ENCODE measurements at regions not wholly inside any gene's neighbourhood (a gene's known extent, or its start where the extent isn't known, plus 50 kb on each side); places are given as distances from the start of the nearest gene placed in this dataset.
"Not testable (repeated sequence)": the region's sequence is repeated elsewhere in the genome, so short reads cannot be mapped to it uniquely, and the experiment has no call there.

GRCh38 chr14:45798659-45799058 lies 545.7 kb upstream of the MIS18BP1 start:
- no peaks in the 10 kb centered on the region for H3K4me1 Mint-ChIP-seq (ENCODE audit: low read depth)
- H3K27ac Mint-ChIP-seq = no peak overlapping the region
- H3K27me3 Mint-ChIP-seq (ENCODE audit: low read depth) = no peaks in the 10 kb centered on the region
- H3K4me3 Mint-ChIP-seq (ENCODE audit: low read depth) = no peak overlapping the region
- H3K9me3 Mint-ChIP-seq = peaks cover 24% of the 10 kb centered on the region
- no peak for DNase-seq (ENCODE audit: low spot score)
- intact Hi-C loops (cut with micrococcal nuclease) = no loop called here
- no peaks in the 10 kb centered on the region for H3K36me3 Mint-ChIP-seq (ENCODE audit: low read depth)

- H3K4me3 Mint-ChIP-seq (ENCODE audit: low read depth); H3K4me1 Mint-ChIP-seq (ENCODE audit: low read depth); H3K27ac Mint-ChIP-seq; DNase-seq (ENCODE audit: low spot score); H3K27me3 Mint-ChIP-seq (ENCODE audit: low read depth); intact Hi-C loops (cut with micrococcal nuclease); H3K36me3 Mint-ChIP-seq (ENCODE audit: low read depth): not testable (repeated sequence)
- peaks cover 23% of the 10 kb centered on the region for H3K9me3 Mint-ChIP-seq
These were observed 543.0 kb upstream of the MIS18BP1 start for GRCh38 chr14:45796006-45796405.

DNA sequence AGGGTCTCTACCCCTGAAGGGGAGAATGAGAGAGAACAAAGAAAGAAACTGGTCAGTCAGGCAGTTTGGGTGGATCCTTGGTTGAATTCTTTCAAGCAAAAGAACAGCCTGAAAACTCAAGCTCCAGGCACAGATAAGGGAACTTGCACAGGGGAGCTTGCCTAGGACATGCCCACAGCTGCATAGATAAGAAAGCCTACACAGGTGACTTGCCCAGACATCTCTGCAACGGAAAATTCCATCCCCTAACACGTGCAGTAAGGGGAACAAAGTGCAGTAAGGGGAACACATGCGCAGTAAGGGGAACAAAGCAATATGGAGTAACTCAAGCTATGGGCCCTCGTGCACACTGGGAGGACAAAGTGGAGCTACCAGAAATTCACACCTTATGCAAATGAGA lies 540.1 kb upstream of the MIS18BP1 start:
- no peak for DNase-seq (ENCODE audit: low spot score)
- H3K36me3 Mint-ChIP-seq (ENCODE audit: low read depth) = no peaks in the 10 kb centered on the region
- H3K9me3 Mint-ChIP-seq = peaks cover 27% of the 10 kb centered on the region
- no peaks in the 10 kb centered on the region for H3K27me3 Mint-ChIP-seq (ENCODE audit: low read depth)
- intact Hi-C loops (cut with micrococcal nuclease) = no loop called here
- H3K27ac Mint-ChIP-seq = no peak overlapping the region
- H3K4me3 Mint-ChIP-seq (ENCODE audit: low read depth) = no peak overlapping the region
- no peaks in the 10 kb centered on the region for H3K4me1 Mint-ChIP-seq (ENCODE audit: low read depth)

- Mint-ChIP-seq H3K9me3 (peaks cover 38% of the 10 kb centered on the region), H3K4me3 (ENCODE audit: low read depth) (no peak overlapping the region), H3K27ac (no peak overlapping the region), H3K27me3 (ENCODE audit: low read depth) (no peaks in the 10 kb centered on the region), H3K4me1 (ENCODE audit: low read depth) (no peaks in the 10 kb centered on the region), H3K36me3 (ENCODE audit: low read depth) (no peaks in the 10 kb centered on the region)
- intact Hi-C loops (cut with micrococcal nuclease) = no loop called here
- DNase-seq (ENCODE audit: low spot score) = no peak
These were observed 537.3 kb upstream of the MIS18BP1 start for GRCh38 chr14:45790293-45790692.

DNA sequence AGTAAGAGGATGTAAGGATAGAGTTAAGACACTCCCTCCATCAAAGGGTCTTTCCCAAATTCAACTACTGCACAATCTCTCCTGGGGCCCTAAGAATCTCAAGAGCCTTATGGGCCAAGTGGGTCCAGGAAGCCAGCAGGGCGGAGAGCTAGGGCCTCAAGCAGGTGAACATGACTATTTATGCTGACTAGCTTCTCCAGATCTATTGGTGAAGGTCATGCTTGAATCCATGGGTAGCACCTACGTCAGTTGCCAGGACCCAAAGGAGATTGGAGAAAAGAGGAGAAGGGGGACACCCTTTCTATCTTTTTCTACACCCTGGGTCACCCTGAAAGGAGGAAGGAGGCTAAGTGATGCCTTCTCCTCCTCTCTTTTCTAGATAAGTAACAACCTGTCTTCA lies 534.2 kb upstream of the MIS18BP1 start:
- no peak for DNase-seq (ENCODE audit: low spot score)
- Mint-ChIP-seq H3K9me3 (peaks cover 59% of the 10 kb centered on the region), H3K27me3 (ENCODE audit: low read depth) (no peaks in the 10 kb centered on the region), H3K4me1 (ENCODE audit: low read depth) (no peaks in the 10 kb centered on the region), H3K27ac (no peak overlapping the region), H3K36me3 (ENCODE audit: low read depth) (no peaks in the 10 kb centered on the region), H3K4me3 (ENCODE audit: low read depth) (no peak overlapping the region)
- intact Hi-C loops (cut with micrococcal nuclease) = no loop called here

- H3K36me3 Mint-ChIP-seq (ENCODE audit: low read depth) = no peaks in the 10 kb centered on the region
- H3K9me3 Mint-ChIP-seq = peaks cover 66% of the 10 kb centered on the region
- no peak overlapping the region for H3K4me3 Mint-ChIP-seq (ENCODE audit: low read depth)
- H3K27me3 Mint-ChIP-seq (ENCODE audit: low read depth) = no peaks in the 10 kb centered on the region
- no peak overlapping the region for H3K27ac Mint-ChIP-seq
- no peaks in the 10 kb centered on the region for H3K4me1 Mint-ChIP-seq (ENCODE audit: low read depth)
- no peak for DNase-seq (ENCODE audit: low spot score)
- intact Hi-C loops (cut with micrococcal nuclease) = no loop called here
These were observed 533.3 kb upstream of the MIS18BP1 start for GRCh38 chr14:45786266-45786665.

DNA sequence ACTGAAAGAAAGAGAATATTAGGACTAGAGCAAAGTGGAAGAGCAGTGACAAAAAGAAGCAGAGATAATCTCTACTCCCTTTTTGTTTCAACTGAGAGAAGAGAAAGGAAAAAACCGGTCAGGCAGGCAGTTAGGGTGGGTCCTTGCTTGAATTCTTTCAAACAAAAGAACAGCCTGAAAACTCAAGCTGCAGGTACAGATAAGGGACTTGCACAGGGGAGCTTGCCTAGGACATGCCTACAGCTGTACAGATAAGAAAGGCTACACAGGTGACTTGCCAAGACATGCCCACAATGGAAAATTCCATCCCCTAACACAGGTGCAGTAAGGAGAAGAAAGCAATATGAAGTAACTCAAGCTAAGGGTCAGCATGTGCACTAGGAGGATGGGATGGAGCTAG lies 532.2 kb upstream of the MIS18BP1 start:
- no peak for DNase-seq (ENCODE audit: low spot score)
- intact Hi-C loops (cut with micrococcal nuclease) = no loop called here
- H3K27me3 Mint-ChIP-seq (ENCODE audit: low read depth) = no peaks in the 10 kb centered on the region
- no peak overlapping the region for H3K4me3 Mint-ChIP-seq (ENCODE audit: low read depth)
- no peak overlapping the region for H3K27ac Mint-ChIP-seq
- H3K36me3 Mint-ChIP-seq (ENCODE audit: low read depth) = no peaks in the 10 kb centered on the region
- no peaks in the 10 kb centered on the region for H3K4me1 Mint-ChIP-seq (ENCODE audit: low read depth)
- H3K9me3 Mint-ChIP-seq = peaks cover 75% of the 10 kb centered on the region

DNA sequence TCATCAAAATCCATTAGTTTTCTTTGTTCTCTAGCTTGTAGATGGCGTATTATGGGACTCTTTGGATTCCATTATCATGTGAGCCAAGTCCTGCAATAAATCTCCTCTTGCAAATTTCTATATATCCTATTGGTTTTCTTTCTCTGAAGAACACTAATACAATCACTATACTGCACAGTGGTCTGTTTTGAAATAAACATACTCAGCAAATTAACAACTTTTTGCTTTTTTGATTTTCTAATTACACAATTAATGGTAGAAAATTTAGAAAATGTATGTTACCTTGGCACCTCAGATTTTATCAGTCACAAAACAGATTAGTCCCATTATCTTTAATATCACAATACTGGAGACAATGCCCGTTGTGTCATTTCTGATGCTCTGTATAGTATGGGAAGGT lies 513.2 kb upstream of the MIS18BP1 start:
- Mint-ChIP-seq H3K27ac (no peak overlapping the region), H3K9me3 (peaks cover 51% of the 10 kb centered on the region), H3K36me3 (ENCODE audit: low read depth) (no peaks in the 10 kb centered on the region), H3K4me3 (ENCODE audit: low read depth) (no peak overlapping the region), H3K4me1 (ENCODE audit: low read depth) (no peaks in the 10 kb centered on the region), H3K27me3 (ENCODE audit: low read depth) (no peaks in the 10 kb centered on the region)
- intact Hi-C loops (cut with micrococcal nuclease) = no loop called here
- no peak for DNase-seq (ENCODE audit: low spot score)

DNA sequence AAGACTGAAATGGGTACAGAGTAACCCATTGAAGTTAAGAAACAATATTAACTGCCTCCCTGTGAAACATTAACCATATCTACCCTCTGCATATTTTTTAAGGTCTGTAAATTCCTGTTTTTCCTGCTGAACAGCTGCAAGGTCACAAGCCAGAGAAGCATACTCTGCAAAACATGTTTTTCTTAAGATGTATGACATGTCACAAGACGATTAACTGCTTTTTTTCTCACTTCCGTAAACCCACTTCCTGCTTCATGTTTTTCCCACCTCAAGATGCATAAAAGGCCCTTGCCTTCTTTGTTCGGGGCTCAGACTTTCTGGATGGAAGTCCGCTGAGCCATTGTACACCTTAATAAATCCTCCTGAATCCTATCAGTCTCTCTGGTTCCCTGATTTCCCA lies 504.7 kb upstream of the MIS18BP1 start:
- no peak for DNase-seq (ENCODE audit: low spot score)
- intact Hi-C loops (cut with micrococcal nuclease) = no loop called here
- Mint-ChIP-seq H3K27me3 (ENCODE audit: low read depth) (no peaks in the 10 kb centered on the region), H3K4me3 (ENCODE audit: low read depth) (no peak overlapping the region), H3K4me1 (ENCODE audit: low read depth) (no peaks in the 10 kb centered on the region), H3K9me3 (peaks cover 49% of the 10 kb centered on the region), H3K36me3 (ENCODE audit: low read depth) (no peaks in the 10 kb centered on the region), H3K27ac (no peak overlapping the region)

DNA sequence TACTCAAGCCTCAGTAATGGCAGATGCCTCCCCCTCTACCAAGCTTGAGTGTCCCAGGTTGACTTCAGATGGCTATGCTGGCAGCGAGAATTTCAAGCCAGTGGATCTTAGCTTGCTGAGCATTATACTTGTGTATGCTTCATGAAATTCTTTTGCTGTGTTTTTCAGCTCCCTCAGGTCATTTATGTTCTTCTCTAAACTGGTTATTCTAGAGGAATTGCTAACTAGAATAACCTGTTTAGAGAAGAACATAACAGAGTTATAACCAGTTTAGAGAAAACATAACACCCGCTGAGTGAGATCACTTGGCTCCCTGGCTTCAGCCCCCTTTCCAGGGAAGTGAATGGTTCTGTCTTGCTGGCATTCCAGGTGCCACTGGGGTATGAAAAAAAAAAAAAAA lies 503.4 kb upstream of the MIS18BP1 start:
- peaks cover 49% of the 10 kb centered on the region for H3K9me3 Mint-ChIP-seq
- H3K36me3 Mint-ChIP-seq (ENCODE audit: low read depth); DNase-seq (ENCODE audit: low spot score); H3K4me1 Mint-ChIP-seq (ENCODE audit: low read depth); H3K27me3 Mint-ChIP-seq (ENCODE audit: low read depth); intact Hi-C loops (cut with micrococcal nuclease); H3K4me3 Mint-ChIP-seq (ENCODE audit: low read depth); H3K27ac Mint-ChIP-seq: not testable (repeated sequence)

DNA sequence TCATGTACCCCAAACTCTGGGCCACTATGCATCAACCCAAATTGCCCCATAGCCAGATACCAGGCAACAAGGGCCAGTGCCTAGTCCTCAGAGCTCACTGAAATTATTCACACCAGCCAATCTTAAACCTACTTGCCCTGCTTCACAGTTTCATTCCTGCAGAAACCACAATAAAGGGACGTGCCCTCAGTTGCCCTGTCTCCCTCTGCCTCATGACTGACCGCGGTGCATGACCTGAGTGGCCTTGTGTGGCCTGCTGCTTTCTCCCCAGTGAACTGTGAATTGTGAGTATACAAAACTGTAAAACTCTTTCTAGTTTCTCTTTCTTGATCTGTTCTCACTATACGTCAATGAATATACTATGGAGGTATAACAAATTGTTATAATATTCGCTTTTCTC lies 490.9 kb upstream of the MIS18BP1 start:
- Mint-ChIP-seq H3K4me1 (ENCODE audit: low read depth) (no peaks in the 10 kb centered on the region), H3K36me3 (ENCODE audit: low read depth) (no peaks in the 10 kb centered on the region), H3K27me3 (ENCODE audit: low read depth) (no peaks in the 10 kb centered on the region), H3K4me3 (ENCODE audit: low read depth) (no peak overlapping the region), H3K27ac (no peak overlapping the region), H3K9me3 (peaks cover 29% of the 10 kb centered on the region)
- DNase-seq (ENCODE audit: low spot score) = no peak
- intact Hi-C loops (cut with micrococcal nuclease) = no loop called here

GRCh38 chr14:45742187-45742586 lies 489.2 kb upstream of the MIS18BP1 start:
- no peak for DNase-seq (ENCODE audit: low spot score)
- Mint-ChIP-seq H3K4me1 (ENCODE audit: low read depth) (no peaks in the 10 kb centered on the region), H3K27ac (no peak overlapping the region), H3K27me3 (ENCODE audit: low read depth) (no peaks in the 10 kb centered on the region), H3K4me3 (ENCODE audit: low read depth) (no peak overlapping the region), H3K36me3 (ENCODE audit: low read depth) (no peaks in the 10 kb centered on the region), H3K9me3 (peaks cover 38% of the 10 kb centered on the region)
- intact Hi-C loops (cut with micrococcal nuclease) = no loop called here

DNA sequence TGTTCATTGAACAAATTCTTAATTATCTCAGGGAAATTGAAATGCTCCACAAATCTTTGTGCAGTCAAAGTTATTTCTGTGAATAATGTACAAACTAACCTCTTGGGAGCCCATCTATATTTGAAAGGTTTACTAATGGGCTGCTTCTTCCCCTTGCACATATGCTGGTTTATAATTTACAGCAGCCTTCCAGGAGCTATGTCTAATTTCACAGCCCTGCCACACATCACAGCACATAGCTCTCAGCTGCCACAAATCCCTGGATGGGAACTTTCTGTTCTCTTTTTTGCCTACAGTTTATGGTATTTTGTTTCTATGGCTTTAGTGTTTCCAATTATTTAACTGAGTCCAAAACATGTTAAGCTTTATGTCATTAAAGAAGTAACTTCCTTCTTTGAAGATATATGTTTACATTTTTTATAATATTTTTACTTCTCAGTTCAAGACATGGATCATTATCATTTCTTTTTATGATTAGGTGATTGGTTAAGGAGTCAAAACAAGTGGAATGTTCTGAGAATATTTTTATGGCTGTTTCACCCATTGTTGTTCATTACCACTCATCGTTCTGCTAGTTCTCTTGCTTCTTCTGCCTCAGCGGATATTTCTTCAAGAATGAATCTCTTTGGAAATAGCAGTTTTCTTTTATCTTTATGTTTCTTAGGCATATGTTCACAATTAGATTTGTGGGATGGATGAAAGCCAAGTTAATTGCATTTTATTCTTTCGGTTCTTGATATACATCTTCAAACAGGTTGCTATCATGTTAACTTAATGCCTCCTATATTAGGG lies 475.6 kb upstream of the MIS18BP1 start:
- DNase-seq (ENCODE audit: low spot score) = no peak
- no peak overlapping the region for H3K4me3 Mint-ChIP-seq (ENCODE audit: low read depth)
- intact Hi-C loops (cut with micrococcal nuclease) = no loop called here
- no peaks in the 10 kb centered on the region for H3K27me3 Mint-ChIP-seq (ENCODE audit: low read depth)
- H3K27ac Mint-ChIP-seq = no peak overlapping the region
- H3K9me3 Mint-ChIP-seq = peaks cover 48% of the 10 kb centered on the region
- H3K4me1 Mint-ChIP-seq (ENCODE audit: low read depth) = no peaks in the 10 kb centered on the region
- H3K36me3 Mint-ChIP-seq (ENCODE audit: low read depth) = no peaks in the 10 kb centered on the region

DNA sequence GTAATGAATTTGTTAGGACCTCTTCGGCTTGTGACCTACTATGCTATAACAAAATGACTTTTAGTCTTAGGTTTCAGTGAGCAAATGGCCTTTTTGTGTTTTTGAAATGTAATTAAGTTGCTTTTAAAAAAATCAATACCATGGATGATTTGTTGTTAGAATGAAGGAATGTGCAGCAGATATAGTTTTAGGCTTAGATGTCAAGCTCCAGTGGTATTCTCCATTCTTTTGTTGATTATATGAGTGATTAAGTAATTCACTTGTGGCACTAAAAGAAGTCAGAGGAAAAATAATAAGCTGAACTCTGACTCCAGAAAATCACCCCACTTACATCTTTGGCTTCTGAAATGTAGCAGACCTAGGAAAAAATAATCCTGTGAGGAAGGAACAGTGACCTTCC lies 474.1 kb upstream of the MIS18BP1 start:
- DNase-seq (ENCODE audit: low spot score) = no peak
- Mint-ChIP-seq H3K9me3 (peaks cover 44% of the 10 kb centered on the region), H3K4me3 (ENCODE audit: low read depth) (no peak overlapping the region), H3K4me1 (ENCODE audit: low read depth) (no peaks in the 10 kb centered on the region), H3K27ac (no peak overlapping the region), H3K36me3 (ENCODE audit: low read depth) (no peaks in the 10 kb centered on the region), H3K27me3 (ENCODE audit: low read depth) (no peaks in the 10 kb centered on the region)
- intact Hi-C loops (cut with micrococcal nuclease) = no loop called here
